Stimulated activated naive CD4-positive, alpha-beta T cell (primary cell): ENCODE measurements at regions not wholly inside any gene's neighbourhood (a gene's known extent, or its start where the extent isn't known, plus 50 kb on each side); places are given as distances from the start of the nearest gene placed in this dataset.
"Not testable (repeated sequence)": the region's sequence is repeated elsewhere in the genome, so short reads cannot be mapped to it uniquely, and the experiment has no call there.

ENCODE experiments used
- DNase-seq, 6 experiments: peaks; one replicate each; lab custom pipeline; 2025; lab: John Stamatoyannopoulos, UW

DNA sequence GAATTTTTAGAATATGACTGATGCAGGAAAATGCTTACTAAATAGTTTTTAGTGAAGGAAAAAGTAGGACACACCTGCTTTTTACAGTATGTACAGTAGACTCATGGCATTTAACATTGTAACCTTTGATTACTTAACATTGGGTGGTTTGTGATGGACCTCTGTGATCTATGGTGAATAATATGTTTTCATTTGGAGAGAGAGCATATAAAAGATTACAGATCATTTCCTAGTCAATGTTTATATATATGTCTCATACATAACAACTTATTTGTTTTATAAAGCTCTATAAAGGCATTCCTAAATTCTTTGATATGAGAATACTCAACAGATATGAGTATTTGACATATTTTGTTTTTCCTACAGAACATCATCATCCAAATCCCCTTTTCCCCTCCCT lies 129.3 kb upstream of the PDE7B start:
- no peak for DNase-seq

DNA sequence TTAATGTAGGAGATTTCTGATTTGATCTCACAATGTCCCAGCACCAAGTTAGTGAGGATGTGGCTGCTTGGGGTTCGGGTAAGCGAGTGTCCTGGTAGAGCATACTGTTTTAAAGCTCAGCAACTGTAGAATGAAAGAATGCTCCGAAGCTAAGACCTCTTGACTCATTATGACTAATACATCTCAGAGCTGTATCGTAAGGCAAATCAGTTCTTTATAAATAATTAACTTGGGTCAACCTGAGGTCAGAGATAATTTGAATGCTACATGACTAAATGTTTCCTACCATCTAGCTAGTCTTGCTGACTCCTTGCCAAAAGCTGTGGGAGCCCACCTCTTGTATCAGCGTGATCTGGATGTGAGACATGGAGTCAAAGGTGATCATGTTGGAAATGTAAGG lies 128.8 kb upstream of the PDE7B start:
- no peak for DNase-seq

DNA sequence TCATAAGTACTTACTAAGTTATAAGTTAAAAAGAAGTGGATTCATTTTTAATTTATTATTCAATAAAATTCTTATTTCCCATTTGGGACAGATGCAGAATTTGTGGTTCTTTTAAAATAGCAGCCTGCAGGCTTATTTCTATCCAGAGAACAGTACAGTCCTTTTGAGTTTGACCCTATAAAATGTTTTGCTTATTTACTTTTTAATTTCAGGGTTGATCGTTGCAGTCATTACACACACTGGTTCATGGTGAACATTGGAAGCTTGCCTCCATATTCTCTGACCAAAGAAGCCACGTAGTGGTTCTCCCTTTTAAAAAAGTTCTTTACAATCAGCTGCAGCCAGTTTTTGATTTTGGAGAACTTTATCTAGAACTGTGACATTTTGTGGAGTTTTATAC lies 122.9 kb upstream of the PDE7B start:
- no peak for DNase-seq

- no peak for DNase-seq
These were observed 120.4 kb upstream of the PDE7B start for GRCh38 chr6:135731116-135731515.

DNA sequence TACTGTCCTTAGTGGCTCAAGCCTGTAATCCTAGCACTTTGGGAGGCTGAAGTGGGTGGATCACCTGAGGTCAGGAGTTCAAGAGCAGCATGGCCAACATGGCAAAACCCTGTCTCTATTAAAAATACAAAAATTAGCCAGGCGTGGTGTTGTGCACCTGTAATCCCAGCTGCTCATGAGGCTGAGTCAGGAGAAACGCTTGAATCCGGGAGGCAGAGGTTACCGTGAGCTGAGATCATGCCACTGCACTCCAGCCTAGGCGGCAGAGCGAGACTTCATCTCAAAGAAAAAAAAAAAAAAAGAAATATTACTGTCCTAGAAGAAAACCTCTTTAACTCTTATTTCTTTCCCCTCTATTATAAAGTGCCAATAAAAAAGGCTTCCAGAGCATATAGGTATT lies 115.2 kb upstream of the PDE7B start:
- not testable (repeated sequence) for DNase-seq

DNA sequence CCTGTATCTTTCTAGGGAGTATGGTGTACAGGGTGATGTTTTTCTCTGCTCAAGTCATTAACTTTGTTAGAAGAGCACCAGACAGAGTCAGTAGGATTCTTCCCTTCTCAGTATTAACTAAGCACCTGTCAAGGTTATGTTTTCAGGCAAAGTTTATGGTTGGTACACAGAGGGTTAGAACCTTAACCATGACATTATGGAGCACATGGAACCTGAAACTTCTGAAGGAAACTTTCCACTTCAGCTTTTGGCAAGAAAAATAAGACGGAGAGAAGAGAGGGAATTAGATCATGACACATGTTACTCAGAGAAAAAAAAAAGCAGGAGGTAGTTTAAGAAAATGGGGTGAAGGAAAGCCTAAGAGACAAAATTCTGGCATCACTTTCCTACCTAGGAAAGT lies 112.9 kb upstream of the PDE7B start:
- DNase-seq, result no peak

DNA sequence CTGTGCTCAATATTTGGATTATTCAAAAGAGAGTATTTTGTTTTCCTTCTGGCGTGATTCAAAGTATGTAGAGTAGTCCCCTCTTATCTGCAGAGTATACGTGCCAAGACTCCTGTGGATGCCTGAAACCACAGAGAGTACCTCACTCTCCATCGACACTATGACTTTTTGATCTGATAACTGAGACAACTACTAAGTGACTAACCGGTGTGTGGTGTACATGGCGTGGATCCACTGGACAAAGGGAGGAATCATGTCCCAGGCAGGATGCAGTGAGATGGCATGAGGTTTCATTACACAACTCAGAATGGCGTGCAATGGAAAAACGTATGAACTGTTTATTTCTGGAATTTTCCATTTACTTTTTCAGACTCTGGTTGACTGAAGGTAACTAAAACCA lies 112.2 kb upstream of the PDE7B start:
- DNase-seq, result no peak

DNA sequence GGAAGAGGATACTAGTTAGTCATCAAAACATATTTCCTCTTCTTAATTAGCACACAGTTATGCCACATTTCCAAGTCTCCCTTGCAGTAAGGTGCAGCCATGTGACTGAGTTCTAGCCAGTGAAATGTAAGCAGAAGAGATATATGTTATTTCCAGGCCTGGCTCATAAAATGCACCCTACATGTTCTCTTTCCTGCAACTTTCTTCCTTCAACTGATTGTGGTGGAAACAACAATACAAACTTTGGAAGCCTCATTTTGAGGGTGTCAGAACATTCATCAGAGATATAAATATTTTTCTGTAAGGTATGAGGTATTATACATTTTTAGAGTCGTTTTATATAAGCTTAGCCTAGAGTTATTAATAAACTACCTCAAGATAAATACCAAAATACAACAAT lies 110.9 kb upstream of the PDE7B start:
- DNase-seq, result no peak

- DNase-seq, result no peak
These were observed 108.0 kb upstream of the PDE7B start for GRCh38 chr6:135743476-135743875.

- DNase-seq, result no peak
These were observed 103.3 kb upstream of the PDE7B start for GRCh38 chr6:135748189-135748588.

GRCh38 chr6:135750081-135750480 lies 101.4 kb upstream of the PDE7B start:
- DNase-seq, result no peak

GRCh38 chr6:135753196-135753595 lies 98.3 kb upstream of the PDE7B start:
- DNase-seq, result no peak

DNA sequence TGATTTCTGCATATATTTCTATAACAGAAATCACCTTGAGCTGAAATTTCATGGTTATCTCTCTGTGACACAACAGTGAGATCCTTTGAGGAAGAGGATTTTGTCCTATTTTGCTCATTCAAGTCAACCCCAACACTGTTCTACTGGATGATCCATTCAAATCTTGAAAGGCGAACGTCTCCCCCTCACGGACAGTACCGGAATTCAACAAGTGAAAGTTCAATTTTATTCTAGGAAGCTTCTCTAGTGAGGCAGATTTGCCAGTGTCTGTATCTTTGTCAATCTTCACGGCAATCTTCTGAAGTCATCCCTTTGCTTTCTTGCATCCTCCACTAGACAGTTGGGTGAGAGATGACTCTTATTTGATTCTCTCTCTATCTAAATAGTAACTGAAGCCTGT lies 91.7 kb upstream of the PDE7B start:
- no peak for DNase-seq

- DNase-seq, result no peak
These were observed 77.5 kb upstream of the PDE7B start for GRCh38 chr6:135774006-135774405.

GRCh38 chr6:135779213-135779612 lies 72.3 kb upstream of the PDE7B start:
- no peak for DNase-seq

- no peak for DNase-seq
These were observed 71.2 kb upstream of the PDE7B start for GRCh38 chr6:135780326-135780725.

DNA sequence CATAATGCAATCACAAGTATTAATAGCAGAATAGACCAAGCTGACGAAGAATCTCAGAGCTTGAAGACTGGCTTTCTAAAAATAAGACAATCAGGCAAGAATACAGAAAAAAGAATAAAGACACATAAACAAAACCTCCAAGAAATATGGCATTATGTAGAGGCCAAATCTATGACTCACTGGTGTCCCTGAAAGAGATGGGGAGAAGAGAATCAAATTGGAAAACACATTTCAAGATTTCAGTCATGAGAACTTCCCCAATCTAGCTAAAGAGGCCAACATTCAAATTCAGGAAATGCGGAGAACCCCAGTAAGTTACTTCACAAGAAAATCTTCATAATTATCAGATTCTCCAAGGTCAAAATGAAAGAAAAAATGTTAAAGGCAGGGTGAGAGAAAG lies 69.0 kb upstream of the PDE7B start:
- no peak for DNase-seq

DNA sequence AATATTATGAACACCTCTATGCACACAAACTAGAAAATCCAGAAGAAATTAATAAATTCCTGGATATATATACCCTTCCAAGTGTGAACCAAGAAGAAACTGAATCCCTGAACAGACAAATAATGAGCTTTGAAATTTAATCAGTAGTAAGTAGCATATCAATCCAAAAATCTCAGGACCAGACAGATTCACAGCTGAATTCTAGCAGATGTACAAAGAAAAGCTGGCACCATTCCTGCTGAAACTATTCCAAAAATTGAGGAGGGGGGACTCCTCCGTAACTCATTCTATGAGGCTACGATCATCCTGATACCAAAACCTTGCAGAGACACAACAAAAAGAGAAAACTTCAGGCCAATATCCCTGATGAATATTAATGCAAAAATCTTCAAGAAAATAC lies 67.0 kb upstream of the PDE7B start:
- DNase-seq, result no peak

GRCh38 chr6:135789375-135790050 lies 62.0 kb upstream of the PDE7B start:
- no peak for DNase-seq

GRCh38 chr6:135791441-135791840 lies 60.1 kb upstream of the PDE7B start:
- DNase-seq, result no peak

- no peak for DNase-seq
These were observed 54.7 kb upstream of the PDE7B start for GRCh38 chr6:135796643-135797305.

DNA sequence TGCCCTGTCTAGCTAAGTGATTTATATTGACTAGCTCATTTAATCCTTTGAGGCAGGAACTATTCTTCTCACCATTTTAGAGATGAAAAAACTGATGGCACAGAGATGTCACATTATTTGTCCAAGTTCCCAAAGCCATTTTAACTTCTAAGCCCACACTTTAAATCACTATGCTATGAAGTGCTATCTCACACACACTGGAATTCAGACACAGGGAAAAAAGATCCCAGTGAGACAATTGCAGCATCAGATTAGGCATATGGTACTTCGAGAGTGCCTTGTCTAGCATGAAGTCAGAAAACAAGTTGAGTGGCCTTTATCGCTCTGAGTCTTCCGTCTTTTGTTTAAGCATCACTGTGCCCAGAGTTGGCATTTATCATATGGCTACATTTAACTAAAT lies 54.1 kb upstream of the PDE7B start:
- no peak for DNase-seq

DNA sequence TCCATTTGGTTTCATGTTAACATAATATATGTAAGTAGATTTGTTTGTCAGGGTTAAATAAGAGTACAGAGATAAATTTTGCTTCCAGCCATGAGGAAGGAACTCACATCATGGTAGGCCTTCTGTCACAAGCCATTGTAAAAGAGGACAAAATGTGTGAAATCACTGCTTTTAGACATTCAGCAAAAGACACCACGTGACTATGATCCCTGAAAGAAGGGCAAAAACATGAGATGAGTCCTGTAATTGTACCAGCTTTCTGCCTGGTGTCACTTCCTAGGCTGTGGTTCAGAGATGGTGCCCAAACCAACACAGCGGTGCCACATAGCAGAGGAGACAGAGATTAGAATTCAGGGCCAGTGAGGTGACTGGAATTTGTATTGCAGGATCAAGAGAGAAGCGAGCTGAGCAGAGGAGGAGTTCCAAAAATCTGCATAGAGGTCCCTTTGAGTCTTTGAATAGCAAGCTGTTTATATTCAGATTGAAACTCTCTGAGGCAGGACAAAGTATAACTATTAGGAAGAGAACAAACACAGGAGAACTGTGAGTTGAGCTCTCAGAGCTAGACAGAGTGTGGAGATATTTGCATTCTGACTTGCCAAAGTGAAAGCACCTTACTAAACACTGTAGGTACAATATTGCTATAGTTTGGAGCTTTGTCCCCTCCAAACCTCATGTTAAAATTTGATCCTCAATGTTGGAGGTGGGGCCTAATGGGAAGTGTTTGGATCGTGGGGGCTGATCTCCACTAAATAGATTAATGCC lies 52.6 kb upstream of the PDE7B start:
- no peak for DNase-seq
